ENCODE measurements at regions not wholly inside any gene's neighbourhood (a gene's known extent, or its start where the extent isn't known, plus 50 kb on each side); places are given as distances from the start of the nearest gene placed in this dataset.

DNA sequence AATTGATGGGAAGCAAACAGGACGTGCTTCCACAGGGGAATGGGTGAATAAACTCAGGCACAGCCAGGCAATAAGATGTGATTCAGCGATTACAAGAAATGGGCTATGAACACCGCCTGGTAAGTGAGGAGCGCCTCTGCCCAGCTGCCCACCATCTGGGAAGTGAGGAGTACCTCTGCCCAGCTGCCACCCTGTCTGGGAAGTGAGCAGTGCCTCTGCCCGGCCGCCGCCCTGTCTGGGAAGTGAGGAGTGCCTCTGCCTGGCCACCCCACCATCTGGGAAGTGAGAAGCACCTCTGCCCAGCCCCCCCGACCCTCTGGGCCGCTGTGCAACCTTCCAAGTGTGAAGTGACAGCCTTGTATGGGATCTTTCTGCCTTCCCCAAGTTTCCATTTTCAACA lies 73.2 kb upstream of the PRR5 start:
- no peaks in the 10 kb centered on the region for H3K9me3 ChIP-seq
- H3K27me3 ChIP-seq (ENCODE audit: insufficient read depth in 3 of 3, low read length in 2 of 3): peaks cover 0 to 13% (median 3%) of the 10 kb centered on the region in 3 donors
- WGBS, 3 donors: 69 to 78% (median 70%) methylated on average over 9 of the region's 9 CpGs
- H3K27ac ChIP-seq: no peak overlapping the region
- DNase-seq (peak in 1 of 2 donors; percentile 30), ATAC-seq (no peak)
- no peaks in the 10 kb centered on the region for H3K36me3 ChIP-seq (ENCODE audit: insufficient read depth in 1 of 2, low read depth in 1 of 2)
- intact Hi-C loops (cut with DNase I): loop anchor here (5.0 to 10.0 kb wide), 4 partner anchors 524 to 1242 kb away; no protein-coding TSS in a partner anchor
- no peaks in the 10 kb centered on the region for H3K4me1 ChIP-seq
- TF ChIP-seq, protein P1, sequence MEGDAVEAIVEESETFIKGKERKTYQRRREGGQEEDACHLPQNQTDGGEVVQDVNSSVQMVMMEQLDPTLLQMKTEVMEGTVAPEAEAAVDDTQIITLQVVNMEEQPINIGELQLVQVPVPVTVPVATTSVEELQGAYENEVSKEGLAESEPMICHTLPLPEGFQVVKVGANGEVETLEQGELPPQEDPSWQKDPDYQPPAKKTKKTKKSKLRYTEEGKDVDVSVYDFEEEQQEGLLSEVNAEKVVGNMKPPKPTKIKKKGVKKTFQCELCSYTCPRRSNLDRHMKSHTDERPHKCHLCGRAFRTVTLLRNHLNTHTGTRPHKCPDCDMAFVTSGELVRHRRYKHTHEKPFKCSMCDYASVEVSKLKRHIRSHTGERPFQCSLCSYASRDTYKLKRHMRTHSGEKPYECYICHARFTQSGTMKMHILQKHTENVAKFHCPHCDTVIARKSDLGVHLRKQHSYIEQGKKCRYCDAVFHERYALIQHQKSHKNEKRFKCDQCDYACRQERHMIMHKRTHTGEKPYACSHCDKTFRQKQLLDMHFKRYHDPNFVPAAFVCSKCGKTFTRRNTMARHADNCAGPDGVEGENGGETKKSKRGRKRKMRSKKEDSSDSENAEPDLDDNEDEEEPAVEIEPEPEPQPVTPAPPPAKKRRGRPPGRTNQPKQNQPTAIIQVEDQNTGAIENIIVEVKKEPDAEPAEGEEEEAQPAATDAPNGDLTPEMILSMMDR (IDR thresholded peaks at IDR 0.05): no peak
- no peak overlapping the region for H3K4me3 ChIP-seq

- Histone ChIP-seq H3K4me1 (no peaks in the 10 kb centered on the region), H3K27me3 (ENCODE audit: insufficient read depth in 3 of 3, low read length in 2 of 3) (peaks cover 0 to 18% (median 6%) of the 10 kb centered on the region in 3 donors), H3K36me3 (ENCODE audit: insufficient read depth in 1 of 2, low read depth in 1 of 2) (no peaks in the 10 kb centered on the region), H3K9me3 (no peaks in the 10 kb centered on the region), H3K27ac (no peak overlapping the region), H3K4me3 (no peak overlapping the region)
- TF ChIP-seq, protein P1 (IDR thresholded peaks at IDR 0.05): no peak
- intact Hi-C loops (cut with DNase I): loop anchor here (5.0 to 10.0 kb wide), 4 partner anchors 523 to 1241 kb away; no protein-coding TSS in a partner anchor
- DNase-seq (peak in 1 of 2 donors; percentile 31), ATAC-seq (no peak)
- 74 to 80% (median 77%) methylated on average over 4 of the region's 4 CpGs for WGBS, 3 donors
Measured at GRCh38 chr22:44628273-44628672, 73.7 kb upstream of the PRR5 start.

GRCh38 chr22:44627521-44628139 lies 74.4 kb upstream of the PRR5 start:
- ATAC-seq: no peak
- TF ChIP-seq, protein P1 (IDR thresholded peaks at IDR 0.05): no peak
- Histone ChIP-seq H3K4me1 (no peaks in the 10 kb centered on the region), H3K27me3 (ENCODE audit: insufficient read depth in 3 of 3, low read length in 2 of 3) (peaks cover 0 to 19% (median 5%) of the 10 kb centered on the region in 3 donors), H3K36me3 (ENCODE audit: insufficient read depth in 1 of 2, low read depth in 1 of 2) (no peaks in the 10 kb centered on the region), H3K27ac (no peak overlapping the region), H3K4me3 (no peak overlapping the region), H3K9me3 (no peaks in the 10 kb centered on the region)
- DNase-seq: peak in 1 of 2 donors; percentile 33
- 70 to 74% (median 73%) methylated on average over 16 to 19 of the region's 19 CpGs for WGBS, 3 donors
- intact Hi-C loops (cut with DNase I): loop anchor here (2.0 to 10.0 kb wide), 5 partner anchors 523 to 1240 kb away; no protein-coding TSS in a partner anchor

DNA sequence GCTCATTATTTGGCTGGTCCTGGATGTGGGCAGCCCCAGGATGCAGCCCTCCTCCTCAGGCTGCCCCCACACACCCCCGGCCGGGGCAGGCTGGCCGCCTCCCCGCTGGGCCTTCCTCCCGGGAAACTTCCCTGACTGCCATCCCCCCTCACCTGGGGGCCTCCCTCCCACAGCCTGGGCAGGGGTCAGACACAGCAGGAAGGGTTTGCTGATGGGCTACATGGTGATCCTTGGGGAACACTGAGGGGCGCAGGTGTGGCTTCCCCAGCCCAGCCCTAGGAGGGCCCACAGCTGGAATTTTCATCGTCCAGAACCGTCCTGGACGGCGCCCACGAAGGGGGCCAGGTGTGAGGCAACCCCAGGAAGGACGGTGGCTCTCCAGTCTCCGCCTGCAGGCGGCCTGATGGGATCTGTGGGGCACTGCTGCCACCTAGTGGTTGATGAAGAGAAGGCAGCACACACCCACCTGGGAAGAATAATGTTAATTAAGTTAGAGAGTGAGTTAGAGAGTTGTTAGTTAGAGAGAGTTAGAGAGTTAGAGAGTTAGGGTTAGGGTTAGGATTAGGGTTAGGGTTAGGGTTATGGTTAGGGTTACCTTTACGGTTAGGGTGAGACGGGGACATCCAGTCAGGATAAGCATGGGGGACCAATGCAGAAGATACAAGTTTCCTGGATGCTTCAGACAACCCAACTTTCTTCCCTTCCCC lies 75.9 kb upstream of the PRR5 start:
- no peaks in the 10 kb centered on the region for H3K9me3 ChIP-seq
- H3K27ac ChIP-seq: no peak overlapping the region
- peaks cover 0 to 30% (median 7%) of the 10 kb centered on the region in 3 donors for H3K27me3 ChIP-seq (ENCODE audit: insufficient read depth in 3 of 3, low read length in 2 of 3)
- WGBS, 3 donors: 7 to 11% (median 8%) methylated on average over 16 of the region's 16 CpGs
- ATAC-seq (peak; percentile 81 to 94 (median 87)), DNase-seq (peak; percentile 68 to 80)
- H3K36me3 ChIP-seq (ENCODE audit: insufficient read depth in 1 of 2, low read depth in 1 of 2): no peaks in the 10 kb centered on the region
- H3K4me3 ChIP-seq: no peak overlapping the region
- no peaks in the 10 kb centered on the region for H3K4me1 ChIP-seq
- TF ChIP-seq, protein P1 (IDR thresholded peaks at IDR 0.05): peak; percentile 97
- intact Hi-C loops (cut with DNase I): loop anchor here (1.0 to 10.0 kb wide), 6 partner anchors 521 to 1239 kb away; no protein-coding TSS in a partner anchor

Measured in psoas muscle (tissue), 7 donors.